GM23338 (cell line): ENCODE measurements at regions not wholly inside any gene's neighbourhood (a gene's known extent, or its start where the extent isn't known, plus 50 kb on each side); places are given as distances from the start of the nearest gene placed in this dataset.

ENCODE experiments used
- ATAC-seq: fragments of 200-7000 bp; cut with Tn5 transposase; 3 replicates; pipeline ENCODE4 v1.9.1; 2020
- DNase-seq: peaks from one replicate; pipeline ENCODE4 v3.0.0-alpha.2; 2015; ENCODE audit warnings: low spot score
- H2AFZ ChIP-seq: fragments of 200-600 bp; sonication (generic); 2 replicates; pipeline ENCODE4 v1.8.0; 2016; ENCODE audit warnings: antibody characterized with exemption, mild to moderate bottlenecking, moderate library complexity
- H3F3A ChIP-seq: fragments of 200-600 bp; sonication (generic); replicated peaks from 2 replicates; pipeline ENCODE4 v1.8.0; 2017; ENCODE audit warnings: antibody characterized with exemption, mixed run types, low read depth
- H3K27ac ChIP-seq: fragments of 200-600 bp; sonication (generic); 2 replicates; pipeline ENCODE4 v1.6.1; 2016; ENCODE audit warnings: low read depth
- H3K27me3 ChIP-seq: fragments of 200-600 bp; sonication (generic); 2 replicates; pipeline ENCODE4 v1.8.0; 2016; ENCODE audit warnings: mild to moderate bottlenecking, mixed run types, moderate library complexity; ENCODE audit not compliant: insufficient read depth
- H3K36me3 ChIP-seq: fragments of 200-600 bp; sonication (generic); 2 replicates; pipeline ENCODE4 v1.8.0; 2016; ENCODE audit warnings: mild to moderate bottlenecking; ENCODE audit not compliant: insufficient read depth
- H3K4me1 ChIP-seq: fragments of 200-600 bp; sonication (generic); 2 replicates; pipeline ENCODE4 v1.8.0; 2016; ENCODE audit warnings: mild to moderate bottlenecking, moderate library complexity; ENCODE audit not compliant: insufficient read depth
- H3K4me2 ChIP-seq: fragments of 200-600 bp; sonication (generic); 2 replicates; pipeline ENCODE4 v1.7.1; 2017; ENCODE audit warnings: mixed run types
- H3K4me3 ChIP-seq: fragments of 200-600 bp; sonication (generic); 2 replicates; pipeline ENCODE4 v1.6.1; 2016; ENCODE audit warnings: mixed run types
- H3K79me2 ChIP-seq: fragments of 200-600 bp; sonication (generic); replicated peaks from 2 replicates; pipeline ENCODE4 v1.8.0; 2017; ENCODE audit warnings: mild to moderate bottlenecking; ENCODE audit not compliant: insufficient read depth
- H3K9me2 ChIP-seq: fragments of 200-600 bp; sonication (generic); 2 replicates; pipeline ENCODE4 v1.8.0; 2017; ENCODE audit not compliant: insufficient read depth
- H4K20me1 ChIP-seq: fragments of 200-600 bp; sonication (generic); replicated peaks from 2 replicates; pipeline ENCODE4 v1.8.0; 2017; ENCODE audit warnings: mild to moderate bottlenecking; ENCODE audit not compliant: insufficient read depth
- H3K27ac Mint-ChIP-seq: 2 replicates; pipeline ENCODE4 v1.8.0; 2020; ENCODE audit warnings: inconsistent platforms, mild to moderate bottlenecking, moderate library complexity, mixed read lengths
- H3K27me3 Mint-ChIP-seq: 3 replicates; pipeline ENCODE4 v1.8.0; 2022; ENCODE audit warnings: low read depth, mild to moderate bottlenecking, moderate library complexity, mixed read lengths, inconsistent platforms; ENCODE audit not compliant: insufficient read depth, poor library complexity
- H3K36me3 Mint-ChIP-seq: 3 replicates; pipeline ENCODE4 v1.8.0; 2021; ENCODE audit warnings: low read depth, mild to moderate bottlenecking, inconsistent platforms, moderate library complexity, mixed read lengths
- H3K4me1 Mint-ChIP-seq: 3 replicates; pipeline ENCODE4 v1.8.0; 2020; ENCODE audit warnings: mild to moderate bottlenecking, inconsistent platforms, mixed read lengths
- H3K4me3 Mint-ChIP-seq: 3 replicates; pipeline ENCODE4 v1.8.0; 2021; ENCODE audit warnings: moderate library complexity, mild to moderate bottlenecking, inconsistent platforms, mixed read lengths
- H3K9me3 Mint-ChIP-seq: 3 replicates; pipeline ENCODE4 v1.8.0; 2020; ENCODE audit warnings: moderate library complexity, mild to moderate bottlenecking, inconsistent platforms, mixed read lengths
- CREB1 ChIP-seq: fragments of 250-450 bp; sonication (Bioruptor Pico); IDR thresholded peaks from 2 replicates; pipeline ENCODE4 v1.5.0; 2020; ENCODE audit warnings: low read depth, mild to moderate bottlenecking, moderate library complexity
- EZH2 ChIP-seq: fragments of 200-600 bp; sonication (generic); IDR thresholded peaks from one replicate; pipeline ENCODE4 v1.8.0; 2017; ENCODE audit warnings: antibody characterized with exemption, mild to moderate bottlenecking, low read depth; ENCODE audit not compliant: unreplicated experiment
- EZH2phosphoT487 ChIP-seq: fragments of 200-600 bp; sonication (generic); IDR thresholded peaks from one replicate; pipeline ENCODE4 v1.8.1; 2018; ENCODE audit warnings: antibody characterized with exemption; ENCODE audit not compliant: unreplicated experiment
- JUNB ChIP-seq: IDR thresholded peaks from one replicate; pipeline ENCODE4 v1.6.1; 2016; ENCODE audit warnings: antibody characterized with exemption; ENCODE audit not compliant: unreplicated experiment
- NANOG ChIP-seq: IDR thresholded peaks from 2 replicates; pipeline ENCODE4 v1.6.1; 2016; ENCODE audit warnings: antibody characterized with exemption, borderline replicate concordance
- POLR2AphosphoS5 ChIP-seq: IDR thresholded peaks from 2 replicates; pipeline ENCODE4 v1.6.1; 2016; ENCODE audit warnings: antibody characterized with exemption, low read depth
- STAT1 ChIP-seq: IDR thresholded peaks from one replicate; pipeline ENCODE4 v1.6.1; 2016; ENCODE audit warnings: antibody characterized with exemption; ENCODE audit not compliant: unreplicated experiment
- ZNF114 ChIP-seq: fragments of 250-450 bp; sonication (Bioruptor Pico); IDR thresholded peaks from 2 replicates; pipeline ENCODE4 v1.5.0; 2020; ENCODE audit warnings: mild to moderate bottlenecking, moderate library complexity
- ZNF331 ChIP-seq: fragments of 250-450 bp; sonication (Bioruptor Pico); IDR thresholded peaks from 2 replicates; pipeline ENCODE4 v1.5.0; 2020; ENCODE audit warnings: low read depth, mild to moderate bottlenecking, moderate library complexity
- TF ChIP-seq, protein P1 (sequence below): IDR thresholded peaks from 2 replicates; pipeline ENCODE4 v1.6.1; 2016; ENCODE audit warnings: antibody characterized with exemption
- TF ChIP-seq, protein P2 (sequence below): fragments of 250-450 bp; sonication (Bioruptor Pico); IDR thresholded peaks from 2 replicates; pipeline ENCODE4 v1.5.0; 2020; ENCODE audit warnings: mild to moderate bottlenecking, moderate library complexity
- TF ChIP-seq, protein P3 (sequence below): IDR thresholded peaks from one replicate; pipeline ENCODE4 v1.6.1; 2018; ENCODE audit warnings: antibody characterized with exemption; ENCODE audit not compliant: unreplicated experiment
- TF ChIP-seq, protein P4 (sequence below), 2 experiments: fragments of 200-600 bp in 1 of 2; sonication (generic) in 1 of 2; conservative IDR thresholded peaks; 2 replicates each; pipeline versions ENCODE4 v1.5.1 to v1.6.1; 2016 to 2017; ENCODE audit warnings: antibody characterized with exemption in 2 of 2, low read depth in 2 of 2, mild to moderate bottlenecking in 2 of 2, moderate library complexity in 1 of 2

DNA sequence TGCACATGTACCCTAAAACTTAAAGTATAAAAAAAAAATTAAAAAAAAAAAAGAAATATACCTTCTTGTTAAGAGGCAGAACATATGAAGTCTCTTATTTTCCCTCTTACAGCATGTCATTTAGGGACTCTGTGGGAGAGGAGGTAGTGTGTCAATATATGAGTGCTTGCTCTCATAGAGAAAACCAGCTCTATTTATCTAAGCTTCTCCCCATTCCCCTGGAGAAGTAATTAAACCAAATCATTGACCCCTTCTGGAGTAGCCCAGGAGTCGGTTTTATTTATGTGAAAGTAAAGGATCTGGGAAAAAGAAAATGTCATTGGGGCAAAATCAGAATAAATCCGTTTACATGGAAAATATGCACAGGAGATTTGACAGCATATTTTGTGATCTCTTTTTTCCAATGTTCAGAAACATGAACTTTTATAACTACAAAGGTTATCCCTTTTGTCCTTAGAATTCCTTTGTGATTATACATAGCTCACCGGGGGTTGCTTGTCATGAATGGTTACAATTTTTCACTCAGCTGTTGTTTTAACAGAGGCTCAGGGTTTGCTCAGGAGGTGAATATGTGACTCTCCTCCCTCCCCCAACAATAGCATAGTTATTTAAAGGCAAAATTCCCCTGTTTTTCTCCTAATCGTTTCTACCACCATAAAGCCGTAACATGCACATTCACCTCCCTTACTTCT, 114.5 kb upstream of the C1orf21 start:
- H3K9me2 ChIP-seq = 0 out of 2 replicates have a peak, but pooled peaks cover 4% of the 10 kb centered on the region
- H3K4me1 ChIP-seq = peaks cover 31% of the 10 kb centered on the region
- H3K36me3 ChIP-seq = no peaks in the 10 kb centered on the region
- TF ChIP-seq, protein P1, sequence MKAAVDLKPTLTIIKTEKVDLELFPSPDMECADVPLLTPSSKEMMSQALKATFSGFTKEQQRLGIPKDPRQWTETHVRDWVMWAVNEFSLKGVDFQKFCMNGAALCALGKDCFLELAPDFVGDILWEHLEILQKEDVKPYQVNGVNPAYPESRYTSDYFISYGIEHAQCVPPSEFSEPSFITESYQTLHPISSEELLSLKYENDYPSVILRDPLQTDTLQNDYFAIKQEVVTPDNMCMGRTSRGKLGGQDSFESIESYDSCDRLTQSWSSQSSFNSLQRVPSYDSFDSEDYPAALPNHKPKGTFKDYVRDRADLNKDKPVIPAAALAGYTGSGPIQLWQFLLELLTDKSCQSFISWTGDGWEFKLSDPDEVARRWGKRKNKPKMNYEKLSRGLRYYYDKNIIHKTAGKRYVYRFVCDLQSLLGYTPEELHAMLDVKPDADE = no peak
- TF ChIP-seq, protein P2, sequence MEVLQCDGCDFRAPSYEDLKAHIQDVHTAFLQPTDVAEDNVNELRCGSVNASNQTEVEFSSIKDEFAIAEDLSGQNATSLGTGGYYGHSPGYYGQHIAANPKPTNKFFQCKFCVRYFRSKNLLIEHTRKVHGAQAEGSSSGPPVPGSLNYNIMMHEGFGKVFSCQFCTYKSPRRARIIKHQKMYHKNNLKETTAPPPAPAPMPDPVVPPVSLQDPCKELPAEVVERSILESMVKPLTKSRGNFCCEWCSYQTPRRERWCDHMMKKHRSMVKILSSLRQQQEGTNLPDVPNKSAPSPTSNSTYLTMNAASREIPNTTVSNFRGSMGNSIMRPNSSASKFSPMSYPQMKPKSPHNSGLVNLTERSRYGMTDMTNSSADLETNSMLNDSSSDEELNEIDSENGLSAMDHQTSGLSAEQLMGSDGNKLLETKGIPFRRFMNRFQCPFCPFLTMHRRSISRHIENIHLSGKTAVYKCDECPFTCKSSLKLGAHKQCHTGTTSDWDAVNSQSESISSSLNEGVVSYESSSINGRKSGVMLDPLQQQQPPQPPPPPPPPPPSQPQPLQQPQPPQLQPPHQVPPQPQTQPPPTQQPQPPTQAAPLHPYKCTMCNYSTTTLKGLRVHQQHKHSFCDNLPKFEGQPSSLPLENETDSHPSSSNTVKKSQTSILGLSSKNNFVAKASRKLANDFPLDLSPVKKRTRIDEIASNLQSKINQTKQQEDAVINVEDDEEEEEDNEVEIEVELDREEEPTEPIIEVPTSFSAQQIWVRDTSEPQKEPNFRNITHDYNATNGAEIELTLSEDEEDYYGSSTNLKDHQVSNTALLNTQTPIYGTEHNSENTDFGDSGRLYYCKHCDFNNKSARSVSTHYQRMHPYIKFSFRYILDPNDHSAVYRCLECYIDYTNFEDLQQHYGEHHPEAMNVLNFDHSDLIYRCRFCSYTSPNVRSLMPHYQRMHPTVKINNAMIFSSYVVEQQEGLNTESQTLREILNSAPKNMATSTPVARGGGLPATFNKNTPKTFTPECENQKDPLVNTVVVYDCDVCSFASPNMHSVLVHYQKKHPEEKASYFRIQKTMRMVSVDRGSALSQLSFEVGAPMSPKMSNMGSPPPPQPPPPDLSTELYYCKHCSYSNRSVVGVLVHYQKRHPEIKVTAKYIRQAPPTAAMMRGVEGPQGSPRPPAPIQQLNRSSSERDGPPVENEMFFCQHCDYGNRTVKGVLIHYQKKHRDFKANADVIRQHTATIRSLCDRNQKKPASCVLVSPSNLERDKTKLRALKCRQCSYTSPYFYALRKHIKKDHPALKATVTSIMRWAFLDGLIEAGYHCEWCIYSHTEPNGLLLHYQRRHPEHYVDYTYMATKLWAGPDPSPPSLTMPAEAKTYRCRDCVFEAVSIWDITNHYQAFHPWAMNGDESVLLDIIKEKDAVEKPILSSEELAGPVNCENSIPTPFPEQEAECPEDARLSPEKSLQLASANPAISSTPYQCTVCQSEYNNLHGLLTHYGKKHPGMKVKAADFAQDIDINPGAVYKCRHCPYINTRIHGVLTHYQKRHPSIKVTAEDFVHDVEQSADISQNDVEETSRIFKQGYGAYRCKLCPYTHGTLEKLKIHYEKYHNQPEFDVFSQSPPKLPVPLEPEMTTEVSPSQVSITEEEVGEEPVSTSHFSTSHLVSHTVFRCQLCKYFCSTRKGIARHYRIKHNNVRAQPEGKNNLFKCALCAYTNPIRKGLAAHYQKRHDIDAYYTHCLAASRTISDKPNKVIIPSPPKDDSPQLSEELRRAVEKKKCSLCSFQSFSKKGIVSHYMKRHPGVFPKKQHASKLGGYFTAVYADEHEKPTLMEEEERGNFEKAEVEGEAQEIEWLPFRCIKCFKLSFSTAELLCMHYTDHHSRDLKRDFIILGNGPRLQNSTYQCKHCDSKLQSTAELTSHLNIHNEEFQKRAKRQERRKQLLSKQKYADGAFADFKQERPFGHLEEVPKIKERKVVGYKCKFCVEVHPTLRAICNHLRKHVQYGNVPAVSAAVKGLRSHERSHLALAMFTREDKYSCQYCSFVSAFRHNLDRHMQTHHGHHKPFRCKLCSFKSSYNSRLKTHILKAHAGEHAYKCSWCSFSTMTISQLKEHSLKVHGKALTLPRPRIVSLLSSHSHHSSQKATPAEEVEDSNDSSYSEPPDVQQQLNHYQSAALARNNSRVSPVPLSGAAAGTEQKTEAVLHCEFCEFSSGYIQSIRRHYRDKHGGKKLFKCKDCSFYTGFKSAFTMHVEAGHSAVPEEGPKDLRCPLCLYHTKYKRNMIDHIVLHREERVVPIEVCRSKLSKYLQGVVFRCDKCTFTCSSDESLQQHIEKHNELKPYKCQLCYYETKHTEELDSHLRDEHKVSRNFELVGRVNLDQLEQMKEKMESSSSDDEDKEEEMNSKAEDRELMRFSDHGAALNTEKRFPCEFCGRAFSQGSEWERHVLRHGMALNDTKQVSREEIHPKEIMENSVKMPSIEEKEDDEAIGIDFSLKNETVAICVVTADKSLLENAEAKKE (CRISPR knock-in tag) = no peak
- TF ChIP-seq EZH2phosphoT487 (no peak), JUNB (no peak), ZNF114 (CRISPR knock-in tag) (no peak), STAT1 (no peak), ZNF331 (CRISPR knock-in tag) (no peak), CREB1 (CRISPR knock-in tag) (no peak), EZH2 (no peak), POLR2AphosphoS5 (no peak), NANOG (no peak)
- TF ChIP-seq, protein P3, sequence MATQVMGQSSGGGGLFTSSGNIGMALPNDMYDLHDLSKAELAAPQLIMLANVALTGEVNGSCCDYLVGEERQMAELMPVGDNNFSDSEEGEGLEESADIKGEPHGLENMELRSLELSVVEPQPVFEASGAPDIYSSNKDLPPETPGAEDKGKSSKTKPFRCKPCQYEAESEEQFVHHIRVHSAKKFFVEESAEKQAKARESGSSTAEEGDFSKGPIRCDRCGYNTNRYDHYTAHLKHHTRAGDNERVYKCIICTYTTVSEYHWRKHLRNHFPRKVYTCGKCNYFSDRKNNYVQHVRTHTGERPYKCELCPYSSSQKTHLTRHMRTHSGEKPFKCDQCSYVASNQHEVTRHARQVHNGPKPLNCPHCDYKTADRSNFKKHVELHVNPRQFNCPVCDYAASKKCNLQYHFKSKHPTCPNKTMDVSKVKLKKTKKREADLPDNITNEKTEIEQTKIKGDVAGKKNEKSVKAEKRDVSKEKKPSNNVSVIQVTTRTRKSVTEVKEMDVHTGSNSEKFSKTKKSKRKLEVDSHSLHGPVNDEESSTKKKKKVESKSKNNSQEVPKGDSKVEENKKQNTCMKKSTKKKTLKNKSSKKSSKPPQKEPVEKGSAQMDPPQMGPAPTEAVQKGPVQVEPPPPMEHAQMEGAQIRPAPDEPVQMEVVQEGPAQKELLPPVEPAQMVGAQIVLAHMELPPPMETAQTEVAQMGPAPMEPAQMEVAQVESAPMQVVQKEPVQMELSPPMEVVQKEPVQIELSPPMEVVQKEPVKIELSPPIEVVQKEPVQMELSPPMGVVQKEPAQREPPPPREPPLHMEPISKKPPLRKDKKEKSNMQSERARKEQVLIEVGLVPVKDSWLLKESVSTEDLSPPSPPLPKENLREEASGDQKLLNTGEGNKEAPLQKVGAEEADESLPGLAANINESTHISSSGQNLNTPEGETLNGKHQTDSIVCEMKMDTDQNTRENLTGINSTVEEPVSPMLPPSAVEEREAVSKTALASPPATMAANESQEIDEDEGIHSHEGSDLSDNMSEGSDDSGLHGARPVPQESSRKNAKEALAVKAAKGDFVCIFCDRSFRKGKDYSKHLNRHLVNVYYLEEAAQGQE = no peak
- TF ChIP-seq, protein P4, sequence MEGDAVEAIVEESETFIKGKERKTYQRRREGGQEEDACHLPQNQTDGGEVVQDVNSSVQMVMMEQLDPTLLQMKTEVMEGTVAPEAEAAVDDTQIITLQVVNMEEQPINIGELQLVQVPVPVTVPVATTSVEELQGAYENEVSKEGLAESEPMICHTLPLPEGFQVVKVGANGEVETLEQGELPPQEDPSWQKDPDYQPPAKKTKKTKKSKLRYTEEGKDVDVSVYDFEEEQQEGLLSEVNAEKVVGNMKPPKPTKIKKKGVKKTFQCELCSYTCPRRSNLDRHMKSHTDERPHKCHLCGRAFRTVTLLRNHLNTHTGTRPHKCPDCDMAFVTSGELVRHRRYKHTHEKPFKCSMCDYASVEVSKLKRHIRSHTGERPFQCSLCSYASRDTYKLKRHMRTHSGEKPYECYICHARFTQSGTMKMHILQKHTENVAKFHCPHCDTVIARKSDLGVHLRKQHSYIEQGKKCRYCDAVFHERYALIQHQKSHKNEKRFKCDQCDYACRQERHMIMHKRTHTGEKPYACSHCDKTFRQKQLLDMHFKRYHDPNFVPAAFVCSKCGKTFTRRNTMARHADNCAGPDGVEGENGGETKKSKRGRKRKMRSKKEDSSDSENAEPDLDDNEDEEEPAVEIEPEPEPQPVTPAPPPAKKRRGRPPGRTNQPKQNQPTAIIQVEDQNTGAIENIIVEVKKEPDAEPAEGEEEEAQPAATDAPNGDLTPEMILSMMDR (conservative IDR thresholded peaks at IDR 0.05; ENCODE audit: low read depth in 2 of 2) = no peak
- no peaks in the 10 kb centered on the region for H3K27me3 ChIP-seq
- no peaks in the 10 kb centered on the region for H4K20me1 ChIP-seq
- peak overlapping the region; percentile 33 for H3K4me2 ChIP-seq
- H3K9me3 Mint-ChIP-seq = peaks cover 3% of the 10 kb centered on the region; the same call in 1 of the 3 replicates
- H3K4me3 ChIP-seq = no peak overlapping the region
- no peaks in the 10 kb centered on the region for H3K79me2 ChIP-seq
- no peaks in the 10 kb centered on the region for H3K36me3 Mint-ChIP-seq
- H2AFZ ChIP-seq = no peak overlapping the region
- no peak overlapping the region for H3K27ac ChIP-seq
- no peaks in the 10 kb centered on the region for H3K27me3 Mint-ChIP-seq
- H3F3A ChIP-seq = no peaks in the 10 kb centered on the region
- ATAC-seq = peak; percentile 56
- H3K4me1 Mint-ChIP-seq = peaks cover 24% of the 10 kb centered on the region
- peak; percentile 20 for DNase-seq
- no peak overlapping the region for H3K27ac Mint-ChIP-seq
- no peak overlapping the region for H3K4me3 Mint-ChIP-seq
